ENCODE measurements at regions not wholly inside any gene's neighbourhood (a gene's known extent, or its start where the extent isn't known, plus 50 kb on each side); places are given as distances from the start of the nearest gene placed in this dataset.

GRCh38 chr10:107424628-107425027 lies 260.1 kb upstream of the SORCS1 start:
- TF ChIP-seq CTCF (conservative IDR thresholded peaks at IDR 0.05; ENCODE audit: low read length) (no peak), EZH2phosphoT487 (IDR thresholded peaks at IDR 0.05; ENCODE audit: borderline replicate concordance) (no peak)

All from Loucy (cell line).